ENCODE measurements at regions not wholly inside any gene's neighbourhood (a gene's known extent, or its start where the extent isn't known, plus 50 kb on each side); places are given as distances from the start of the nearest gene placed in this dataset.

- ChIA-PET SMC1A (ENCODE audit: uncharacterized antibody, unreplicated experiment) (no interaction called here), RAD21 (ENCODE audit: unreplicated experiment) (no interaction called here), CTCF (no interaction called here), POLR2A (no interaction called here)
- BruUV-seq (replicated peaks): no TSS peak
- WGBS (ENCODE audit: insufficient coverage, insufficient replicate concordance, low lambda C conversion rate, missing lambda C conversion rate): 0% methylated on average over 1 of the region's 1 CpG
- Histone ChIP-seq H3K79me2 (ENCODE audit: control insufficient read depth, insufficient read depth, low read length) (no peaks in the 10 kb centered on the region), H3K9me3 (replicated peaks; ENCODE audit: control insufficient read depth, insufficient read depth, low read length) (no peaks in the 10 kb centered on the region), H3K4me1 (ENCODE audit: control insufficient read depth, insufficient read depth, low read length) (no peaks in the 10 kb centered on the region), H3K27ac (ENCODE audit: control insufficient read depth, insufficient read depth) (no peak overlapping the region), H2AFZ (ENCODE audit: control insufficient read depth, low read depth, low read length) (no peak overlapping the region), H4K20me1 (ENCODE audit: control insufficient read depth, insufficient read depth) (no peaks in the 10 kb centered on the region), H3K4me2 (ENCODE audit: control insufficient read depth, insufficient read depth) (no peak overlapping the region), H3K27me3 (replicated peaks in 1 of 2; ENCODE audit: control insufficient read depth in 2 of 2, insufficient read depth in 2 of 2, low read length in 1 of 2) (no peaks in the 10 kb centered on the region), H3K36me3 (ENCODE audit: control insufficient read depth in 2 of 2, insufficient read depth in 2 of 2, low read length in 1 of 2) (no peaks in the 10 kb centered on the region), H3K4me3 (no peak overlapping the region), H3K9ac (ENCODE audit: control insufficient read depth, insufficient read depth, low read length) (no peak overlapping the region)
- intact Hi-C loops (cut with micrococcal nuclease; ENCODE audit: unreplicated experiment): no loop called here
- in situ Hi-C loops (cut with MboI): no loop called here
- DNase-seq (ENCODE audit: low read depth, low spot score) (no peak), ATAC-seq (no peak), FAIRE-seq (no peak)
- TF ChIP-seq MAX (IDR thresholded peaks at IDR 0.05; ENCODE audit: low read depth, low read length) (no peak), POLR2AphosphoS2 (IDR thresholded peaks at IDR 0.05; ENCODE audit: low read depth, low read length) (no peak), MEF2B (IDR thresholded peaks at IDR 0.05; ENCODE audit: partially characterized antibody, poor library complexity, severe bottlenecking) (no peak), CREB1 (IDR thresholded peaks at IDR 0.05; ENCODE audit: low read depth) (no peak), RELA (IDR thresholded peaks at IDR 0.05; ENCODE audit: borderline replicate concordance, partially characterized antibody) (no peak)
Measured at GRCh38 chr9:29063031-29063430, 1489.8 kb upstream of the C9orf72 start.

DNA sequence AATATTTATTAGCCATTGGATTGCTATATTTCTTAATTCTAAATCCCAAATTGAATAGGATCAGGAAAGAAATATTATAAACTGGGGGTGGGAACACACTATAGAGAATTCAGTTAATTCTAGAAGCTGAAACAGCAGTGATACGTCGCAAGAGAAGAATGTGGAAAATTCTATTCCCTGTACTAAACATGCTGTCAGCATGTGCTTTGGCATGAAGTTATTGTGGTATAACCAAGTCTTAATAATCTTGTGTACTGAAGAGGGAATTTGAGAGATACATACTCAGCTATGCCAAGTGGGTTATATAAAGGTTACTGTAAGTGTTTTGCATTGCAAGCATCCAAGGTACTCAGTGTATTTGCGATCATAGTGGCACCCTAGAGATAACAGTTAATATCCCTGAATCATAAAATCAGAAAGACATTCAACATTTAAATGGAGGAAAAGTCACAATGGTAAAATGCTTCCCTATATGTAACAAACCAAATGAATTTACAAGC, 1492.9 kb upstream of the C9orf72 start:
- no TSS peak for BruUV-seq (replicated peaks)
- Histone ChIP-seq H3K9me3 (replicated peaks; ENCODE audit: control insufficient read depth, insufficient read depth, low read length) (no peaks in the 10 kb centered on the region), H3K79me2 (ENCODE audit: control insufficient read depth, insufficient read depth, low read length) (no peaks in the 10 kb centered on the region), H3K27me3 (replicated peaks in 1 of 2; ENCODE audit: control insufficient read depth in 2 of 2, insufficient read depth in 2 of 2, low read length in 1 of 2) (no peaks in the 10 kb centered on the region), H3K27ac (ENCODE audit: control insufficient read depth, insufficient read depth) (no peak overlapping the region), H3K9ac (ENCODE audit: control insufficient read depth, insufficient read depth, low read length) (no peak overlapping the region), H3K36me3 (ENCODE audit: control insufficient read depth in 2 of 2, insufficient read depth in 2 of 2, low read length in 1 of 2) (no peaks in the 10 kb centered on the region), H3K4me2 (ENCODE audit: control insufficient read depth, insufficient read depth) (no peak overlapping the region), H4K20me1 (ENCODE audit: control insufficient read depth, insufficient read depth) (no peaks in the 10 kb centered on the region), H3K4me3 (no peak overlapping the region), H2AFZ (ENCODE audit: control insufficient read depth, low read depth, low read length) (no peak overlapping the region), H3K4me1 (ENCODE audit: control insufficient read depth, insufficient read depth, low read length) (no peaks in the 10 kb centered on the region)
- ChIA-PET POLR2A (no interaction called here), CTCF (no interaction called here), RAD21 (ENCODE audit: unreplicated experiment) (no interaction called here), SMC1A (ENCODE audit: uncharacterized antibody, unreplicated experiment) (no interaction called here)
- DNase-seq (ENCODE audit: low read depth, low spot score): no peak
- no peak for TF ChIP-seq MLLT1 (IDR thresholded peaks at IDR 0.05)
- in situ Hi-C loops (cut with MboI): no loop called here
- ATAC-seq: no peak
- FAIRE-seq: no peak
- WGBS (ENCODE audit: insufficient coverage, insufficient replicate concordance, low lambda C conversion rate, missing lambda C conversion rate): 36% methylated on average over 3 of the region's 3 CpGs
- intact Hi-C loops (cut with micrococcal nuclease; ENCODE audit: unreplicated experiment): no loop called here
